BLaER1 (cell line): ENCODE measurements at regions not wholly inside any gene's neighbourhood (a gene's known extent, or its start where the extent isn't known, plus 50 kb on each side); places are given as distances from the start of the nearest gene placed in this dataset.

Experiments used
- H3K27ac ChIP-seq: shearing (Covaris generic); formaldehyde crosslinking; 2 replicates; pipeline ENCODE4 v1.8.1; 2022
- H3K27me3 ChIP-seq: shearing (Covaris generic); formaldehyde crosslinking; 2 replicates; pipeline ENCODE4 v1.8.1; 2022
- H3K36me3 ChIP-seq: shearing (Covaris generic); formaldehyde crosslinking; 2 replicates; pipeline ENCODE4 v1.8.1; 2022
- H3K4me1 ChIP-seq: shearing (Covaris generic); formaldehyde crosslinking; 2 replicates; pipeline ENCODE4 v1.8.1; 2022
- H3K4me2 ChIP-seq: shearing (Covaris generic); formaldehyde crosslinking; 2 replicates; pipeline ENCODE4 v1.8.1; 2022
- H3K4me3 ChIP-seq: shearing (Covaris generic); formaldehyde crosslinking; 2 replicates; pipeline ENCODE4 v1.8.1; 2022
- H3K9ac ChIP-seq: shearing (Covaris generic); formaldehyde crosslinking; 2 replicates; pipeline ENCODE4 v1.8.1; 2022
- H3K9me3 ChIP-seq: shearing (Covaris generic); formaldehyde crosslinking; 2 replicates; pipeline ENCODE4 v1.8.1; 2022
- H4K20me1 ChIP-seq: shearing (Covaris generic); formaldehyde crosslinking; 2 replicates; pipeline ENCODE4 v1.8.1; 2022
- Cebpa-rat ChIP-seq: shearing (Covaris generic); IDR thresholded peaks from 2 replicates; pipeline ENCODE4 v1.8.1; 2022

- Histone ChIP-seq H3K27ac (no peak overlapping the region), H3K27me3 (no peaks in the 10 kb centered on the region), H3K36me3 (no peaks in the 10 kb centered on the region), H4K20me1 (no peaks in the 10 kb centered on the region), H3K9ac (no peak overlapping the region), H3K9me3 (no peaks in the 10 kb centered on the region), H3K4me1 (no peaks in the 10 kb centered on the region), H3K4me2 (no peak overlapping the region), H3K4me3 (no peak overlapping the region)
- no peak for TF ChIP-seq Cebpa-rat
Observed at GRCh38 chr6:48765352-48765961, 654.5 kb upstream of the PTCHD4 start.

DNA sequence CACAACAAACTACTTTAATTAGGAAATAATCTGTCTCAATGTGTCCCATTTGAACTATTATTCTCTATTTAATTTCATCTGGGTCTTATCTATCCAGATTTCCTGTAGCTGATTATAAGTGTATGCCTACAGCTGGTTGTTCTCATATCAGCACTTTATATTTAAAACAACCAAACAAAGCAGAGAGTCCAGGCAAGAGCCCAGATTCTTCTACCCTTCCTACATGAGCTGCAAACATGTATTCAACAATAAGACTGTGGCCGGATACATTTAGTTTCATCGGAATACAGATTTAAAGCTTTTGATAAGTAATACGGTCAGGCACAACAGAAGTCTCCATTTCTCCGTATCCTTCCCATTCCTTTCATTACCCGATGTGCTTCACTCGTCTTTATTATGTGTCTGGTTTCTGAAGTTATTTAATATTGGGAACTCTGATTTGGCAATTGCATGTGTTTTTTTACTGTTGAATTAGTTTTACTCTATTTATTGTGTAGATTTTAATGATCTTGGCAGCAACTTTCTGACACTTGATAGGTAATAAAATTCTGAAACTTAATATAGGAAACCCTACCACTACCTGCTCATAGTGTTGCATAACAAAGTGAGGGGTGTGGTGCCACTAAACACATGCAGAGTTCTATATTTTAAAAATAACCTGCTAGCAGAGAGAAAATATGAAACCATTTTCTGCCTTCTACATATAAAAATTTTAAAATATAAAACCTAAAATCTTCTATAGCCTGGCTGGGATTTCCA lies 653.5 kb upstream of the PTCHD4 start:
- H3K4me3 ChIP-seq = no peak overlapping the region

GRCh38 chr6:48757661-48758060 lies 646.7 kb upstream of the PTCHD4 start:
- no peak overlapping the region for H3K4me3 ChIP-seq
- no peaks in the 10 kb centered on the region for H3K36me3 ChIP-seq
- no peaks in the 10 kb centered on the region for H4K20me1 ChIP-seq
- no peak overlapping the region for H3K9ac ChIP-seq
- H3K4me1 ChIP-seq = no peaks in the 10 kb centered on the region
- no peaks in the 10 kb centered on the region for H3K9me3 ChIP-seq
- no peak overlapping the region for H3K4me2 ChIP-seq
- no peaks in the 10 kb centered on the region for H3K27me3 ChIP-seq
- TF ChIP-seq Cebpa-rat = no peak
- H3K27ac ChIP-seq = no peak overlapping the region

More for the DNA sequence above, 653.5 kb upstream of the PTCHD4 start:
- H3K27ac ChIP-seq = no peak overlapping the region
- TF ChIP-seq Cebpa-rat = no peak
- no peaks in the 10 kb centered on the region for H3K27me3 ChIP-seq
- no peaks in the 10 kb centered on the region for H3K9me3 ChIP-seq
- no peaks in the 10 kb centered on the region for H3K4me1 ChIP-seq
- no peaks in the 10 kb centered on the region for H4K20me1 ChIP-seq
- no peak overlapping the region for H3K9ac ChIP-seq
- no peaks in the 10 kb centered on the region for H3K36me3 ChIP-seq
- no peak overlapping the region for H3K4me2 ChIP-seq

- Histone ChIP-seq H3K4me2 (no peak overlapping the region), H3K9ac (no peak overlapping the region), H3K27ac (no peak overlapping the region), H3K4me3 (no peak overlapping the region), H3K27me3 (no peaks in the 10 kb centered on the region), H3K4me1 (no peaks in the 10 kb centered on the region), H3K9me3 (no peaks in the 10 kb centered on the region), H3K36me3 (no peaks in the 10 kb centered on the region), H4K20me1 (no peaks in the 10 kb centered on the region)
- TF ChIP-seq Cebpa-rat = no peak
Observed at GRCh38 chr6:48755315-48755714, 644.3 kb upstream of the PTCHD4 start.

GRCh38 chr6:48754641-48755040 lies 643.6 kb upstream of the PTCHD4 start:
- Histone ChIP-seq H3K4me3 (no peak overlapping the region), H3K9me3 (no peaks in the 10 kb centered on the region), H3K4me1 (no peaks in the 10 kb centered on the region), H3K27me3 (no peaks in the 10 kb centered on the region), H3K9ac (no peak overlapping the region), H3K36me3 (no peaks in the 10 kb centered on the region), H3K4me2 (no peak overlapping the region), H4K20me1 (no peaks in the 10 kb centered on the region), H3K27ac (no peak overlapping the region)
- no peak for TF ChIP-seq Cebpa-rat

- H3K9ac ChIP-seq = no peak overlapping the region
- H3K4me1 ChIP-seq = no peaks in the 10 kb centered on the region
- H4K20me1 ChIP-seq = no peaks in the 10 kb centered on the region
- no peak overlapping the region for H3K4me2 ChIP-seq
- no peaks in the 10 kb centered on the region for H3K9me3 ChIP-seq
- H3K27me3 ChIP-seq = no peaks in the 10 kb centered on the region
- H3K27ac ChIP-seq = no peak overlapping the region
- TF ChIP-seq Cebpa-rat = no peak
- no peak overlapping the region for H3K4me3 ChIP-seq
- H3K36me3 ChIP-seq = no peaks in the 10 kb centered on the region
Observed at GRCh38 chr6:48750861-48751260, 639.9 kb upstream of the PTCHD4 start.

- Histone ChIP-seq H3K27me3 (no peaks in the 10 kb centered on the region), H3K4me1 (no peaks in the 10 kb centered on the region), H4K20me1 (no peaks in the 10 kb centered on the region), H3K9me3 (no peaks in the 10 kb centered on the region), H3K4me3 (no peak overlapping the region), H3K9ac (no peak overlapping the region), H3K27ac (no peak overlapping the region), H3K4me2 (no peak overlapping the region), H3K36me3 (no peaks in the 10 kb centered on the region)
- TF ChIP-seq Cebpa-rat = no peak
Observed at GRCh38 chr6:48747471-48747870, 636.5 kb upstream of the PTCHD4 start.

GRCh38 chr6:48747040-48747439 lies 636.0 kb upstream of the PTCHD4 start:
- Histone ChIP-seq H3K27ac (no peak overlapping the region), H4K20me1 (no peaks in the 10 kb centered on the region), H3K9ac (no peak overlapping the region), H3K9me3 (no peaks in the 10 kb centered on the region), H3K36me3 (no peaks in the 10 kb centered on the region), H3K27me3 (no peaks in the 10 kb centered on the region), H3K4me2 (no peak overlapping the region), H3K4me1 (no peaks in the 10 kb centered on the region), H3K4me3 (no peak overlapping the region)
- TF ChIP-seq Cebpa-rat = no peak

GRCh38 chr6:48744948-48745347 lies 634.0 kb upstream of the PTCHD4 start:
- no peak overlapping the region for H3K9ac ChIP-seq
- H3K27ac ChIP-seq = no peak overlapping the region
- H3K4me2 ChIP-seq = no peak overlapping the region
- H3K36me3 ChIP-seq = no peaks in the 10 kb centered on the region
- H3K4me3 ChIP-seq = no peak overlapping the region
- no peaks in the 10 kb centered on the region for H3K9me3 ChIP-seq
- no peaks in the 10 kb centered on the region for H4K20me1 ChIP-seq
- no peaks in the 10 kb centered on the region for H3K27me3 ChIP-seq
- no peaks in the 10 kb centered on the region for H3K4me1 ChIP-seq
- TF ChIP-seq Cebpa-rat = no peak

- Histone ChIP-seq H3K4me1 (no peaks in the 10 kb centered on the region), H3K36me3 (no peaks in the 10 kb centered on the region), H3K4me2 (no peak overlapping the region), H3K9me3 (no peaks in the 10 kb centered on the region), H3K27ac (no peak overlapping the region), H3K4me3 (no peak overlapping the region), H3K9ac (no peak overlapping the region), H4K20me1 (no peaks in the 10 kb centered on the region), H3K27me3 (no peaks in the 10 kb centered on the region)
- no peak for TF ChIP-seq Cebpa-rat
Observed at GRCh38 chr6:48743738-48744137, 632.7 kb upstream of the PTCHD4 start.
